Natural killer cell (primary cell): ENCODE measurements at regions not wholly inside any gene's neighbourhood (a gene's known extent, or its start where the extent isn't known, plus 50 kb on each side); places are given as distances from the start of the nearest gene placed in this dataset.

Source experiments
- ATAC-seq, 3 donors: fragments of 150-1000 bp in 2 of 3; fragments of 200-7000 bp in 1 of 3; cut with Tn5 transposase; 1 replicate in 1 of 3; 2 replicates in 2 of 3; pipeline ENCODE4 v1.10.0; 2021; ENCODE audit warnings: mild to moderate bottlenecking in 2 of 3, moderate library complexity in 2 of 3
- DNase-seq, 2 donors: peaks; one replicate each; pipeline versions ENCODE4 v3.0.0 to v3.0.0-alpha.2; 2013 to 2021; ENCODE audit warnings: mixed read lengths in 1 of 2
- H3K27ac ChIP-seq: one replicate; pipeline ENCODE4 v1.5.1; 2013; ENCODE audit warnings: mild to moderate bottlenecking, low read length
- H3K27me3 ChIP-seq: one replicate; pipeline ENCODE4 v1.6.1; 2013; ENCODE audit warnings: low read length; ENCODE audit not compliant: control insufficient read depth, insufficient read depth
- H3K36me3 ChIP-seq: one replicate; pipeline ENCODE4 v1.6.1; 2013; ENCODE audit warnings: low read length; ENCODE audit not compliant: control insufficient read depth, insufficient read depth
- H3K4me1 ChIP-seq: one replicate; pipeline ENCODE4 v1.6.1; 2013; ENCODE audit warnings: low read length; ENCODE audit not compliant: control insufficient read depth, insufficient read depth
- H3K4me3 ChIP-seq: one replicate; pipeline ENCODE4 v1.5.1; 2013; ENCODE audit warnings: low read length
- H3K9me3 ChIP-seq: one replicate; pipeline ENCODE4 v1.6.1; 2013; ENCODE audit warnings: low read length; ENCODE audit not compliant: control insufficient read depth, insufficient read depth
- H3K27ac Mint-ChIP-seq, 2 donors: one replicate each; pipeline ENCODE4 v1.8.0; 2022; ENCODE audit warnings: mild to moderate bottlenecking in 2 of 2, mixed read lengths in 2 of 2, moderate library complexity in 1 of 2
- H3K27me3 Mint-ChIP-seq, 2 donors: one replicate each; pipeline ENCODE4 v1.8.0; 2022; ENCODE audit warnings: low read depth in 2 of 2, mixed read lengths in 2 of 2
- H3K36me3 Mint-ChIP-seq: one replicate; pipeline ENCODE4 v1.8.0; 2022; ENCODE audit warnings: mixed read lengths
- H3K4me1 Mint-ChIP-seq, 2 donors: one replicate each; pipeline ENCODE4 v1.8.0; 2022; ENCODE audit warnings: mixed read lengths in 2 of 2
- H3K4me3 Mint-ChIP-seq: one replicate; pipeline ENCODE4 v1.8.0; 2022; ENCODE audit warnings: mild to moderate bottlenecking, moderate library complexity, mixed read lengths
- H3K9me3 Mint-ChIP-seq, 2 donors: one replicate each; pipeline ENCODE4 v1.8.0; 2022; ENCODE audit warnings: mixed read lengths in 2 of 2
- WGBS: methylation state at CpG from one replicate; pipeline ENCODE4 v1.1.7; 2013; ENCODE audit warnings: missing lambda C conversion rate; ENCODE audit not compliant: insufficient coverage; 5-methylcytosine and 5-hydroxymethylcytosine counted together
- intact Hi-C: fragments of 100-400 bp; cut with micrococcal nuclease; formaldehyde crosslinking; loops from one replicate; pipeline ENCODE4 v1.14.2; 2022
- TF ChIP-seq, protein P1 (sequence below): fragments of 200-600 bp; IDR thresholded peaks from one replicate; pipeline ENCODE4 v1.8.0; 2022; ENCODE audit warnings: antibody characterized with exemption

DNA sequence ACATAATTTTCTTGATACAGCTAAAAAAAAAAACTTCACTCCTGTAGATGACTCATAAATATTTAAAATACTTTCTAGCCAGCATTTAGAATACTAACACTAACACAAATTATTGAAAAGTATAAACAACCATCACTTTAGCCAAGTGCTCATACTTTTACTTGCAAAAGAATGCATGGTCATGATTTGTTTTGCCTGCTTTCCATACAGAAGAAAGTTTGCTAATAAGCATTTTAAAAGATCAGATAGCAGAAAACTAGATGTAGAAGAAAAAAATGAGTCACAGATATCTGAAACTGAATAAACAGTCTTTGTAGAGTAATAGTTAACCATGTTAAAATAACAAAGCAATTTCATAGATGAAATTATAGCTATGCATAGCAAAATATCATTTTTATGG is 2280.4 kb upstream of the PCDH20 start:
- ATAC-seq, result no peak
- Histone ChIP-seq H3K36me3 (no peaks in the 10 kb centered on the region), H3K4me1 (no peaks in the 10 kb centered on the region), H3K4me3 (no peak overlapping the region), H3K27me3 (no peaks in the 10 kb centered on the region), H3K9me3 (peaks cover 21% of the 10 kb centered on the region), H3K27ac (no peak overlapping the region)
- no peak overlapping the region for H3K4me3 Mint-ChIP-seq
- no peak overlapping the region for H3K27ac Mint-ChIP-seq
- intact Hi-C loops, result no loop called here
- DNase-seq, result no peak
- H3K27me3 Mint-ChIP-seq, result no peaks in the 10 kb centered on the region
- no peaks in the 10 kb centered on the region for H3K4me1 Mint-ChIP-seq
- H3K36me3 Mint-ChIP-seq, result peaks cover 6% of the 10 kb centered on the region
- H3K9me3 Mint-ChIP-seq, result peaks cover 12 to 16% of the 10 kb centered on the region in 2 donors
- TF ChIP-seq, protein P1, sequence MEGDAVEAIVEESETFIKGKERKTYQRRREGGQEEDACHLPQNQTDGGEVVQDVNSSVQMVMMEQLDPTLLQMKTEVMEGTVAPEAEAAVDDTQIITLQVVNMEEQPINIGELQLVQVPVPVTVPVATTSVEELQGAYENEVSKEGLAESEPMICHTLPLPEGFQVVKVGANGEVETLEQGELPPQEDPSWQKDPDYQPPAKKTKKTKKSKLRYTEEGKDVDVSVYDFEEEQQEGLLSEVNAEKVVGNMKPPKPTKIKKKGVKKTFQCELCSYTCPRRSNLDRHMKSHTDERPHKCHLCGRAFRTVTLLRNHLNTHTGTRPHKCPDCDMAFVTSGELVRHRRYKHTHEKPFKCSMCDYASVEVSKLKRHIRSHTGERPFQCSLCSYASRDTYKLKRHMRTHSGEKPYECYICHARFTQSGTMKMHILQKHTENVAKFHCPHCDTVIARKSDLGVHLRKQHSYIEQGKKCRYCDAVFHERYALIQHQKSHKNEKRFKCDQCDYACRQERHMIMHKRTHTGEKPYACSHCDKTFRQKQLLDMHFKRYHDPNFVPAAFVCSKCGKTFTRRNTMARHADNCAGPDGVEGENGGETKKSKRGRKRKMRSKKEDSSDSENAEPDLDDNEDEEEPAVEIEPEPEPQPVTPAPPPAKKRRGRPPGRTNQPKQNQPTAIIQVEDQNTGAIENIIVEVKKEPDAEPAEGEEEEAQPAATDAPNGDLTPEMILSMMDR, result no peak

DNA sequence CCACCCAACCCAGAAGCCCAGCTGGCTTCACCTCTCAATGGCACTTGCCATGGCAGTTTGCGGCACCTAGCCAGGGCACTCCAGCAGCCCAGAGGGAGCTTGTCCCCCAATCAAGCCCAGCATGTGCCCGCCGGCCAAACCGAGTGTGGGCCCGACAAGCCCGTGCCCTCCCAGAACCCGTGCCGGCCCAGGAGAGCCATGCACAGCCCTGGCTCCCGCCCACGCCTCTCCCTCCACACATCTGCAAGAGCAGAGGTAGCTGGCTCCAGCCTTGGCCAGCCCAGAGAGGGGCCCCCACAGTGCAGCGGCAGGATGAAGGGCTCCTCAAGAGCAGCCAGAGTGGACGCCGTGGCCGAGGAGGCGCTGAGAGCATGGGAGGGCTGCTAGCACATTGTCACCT is 2278.0 kb upstream of the PCDH20 start:
- peaks cover 8% of the 10 kb centered on the region for H3K9me3 ChIP-seq
- no peaks in the 10 kb centered on the region for H3K4me1 ChIP-seq
- Mint-ChIP-seq H3K27ac (no peak overlapping the region), H3K27me3 (no peaks in the 10 kb centered on the region), H3K4me3 (no peak overlapping the region), H3K4me1 (no peaks in the 10 kb centered on the region), H3K36me3 (no peaks in the 10 kb centered on the region), H3K9me3 (peaks cover 11 to 14% of the 10 kb centered on the region in 2 donors)
- no peak overlapping the region for H3K27ac ChIP-seq
- TF ChIP-seq, protein P1, result no peak
- ATAC-seq (no peak), DNase-seq (no peak)
- H3K4me3 ChIP-seq, result no peak overlapping the region
- WGBS, result 88% methylated on average over 15 of the region's 15 CpGs
- intact Hi-C loops, result no loop called here
- no peaks in the 10 kb centered on the region for H3K27me3 ChIP-seq
- H3K36me3 ChIP-seq, result no peaks in the 10 kb centered on the region

DNA sequence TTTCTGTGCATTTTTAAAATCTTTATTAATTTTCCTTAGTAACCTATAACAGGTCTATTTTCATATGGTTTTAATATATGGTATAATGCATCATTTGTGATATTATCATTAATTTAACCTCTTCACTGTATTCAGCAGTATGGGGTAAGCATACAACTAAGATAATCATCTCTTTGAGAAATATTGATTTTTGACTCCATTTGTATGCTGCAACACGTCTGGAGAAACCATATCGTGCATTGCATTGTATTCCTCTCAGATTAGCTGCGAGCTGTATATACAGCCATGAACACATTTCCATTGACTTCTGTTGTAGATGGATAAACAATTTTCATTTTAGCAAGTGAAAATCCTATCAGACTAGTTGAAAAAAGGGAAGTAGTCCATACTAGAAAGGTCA is 2275.8 kb upstream of the PCDH20 start:
- 82% methylated on average over 3 of the region's 3 CpGs for WGBS
- no peak for DNase-seq
- Mint-ChIP-seq H3K36me3 (no peaks in the 10 kb centered on the region), H3K4me1 (no peaks in the 10 kb centered on the region), H3K9me3 (peaks cover 14 to 18% of the 10 kb centered on the region in 2 donors), H3K27ac (no peak overlapping the region), H3K4me3 (no peak overlapping the region), H3K27me3 (no peaks in the 10 kb centered on the region)
- no peaks in the 10 kb centered on the region for H3K36me3 ChIP-seq
- intact Hi-C loops, result no loop called here
- H3K27me3 ChIP-seq, result no peaks in the 10 kb centered on the region
- H3K4me3 ChIP-seq, result no peak overlapping the region
- ATAC-seq, result no peak
- TF ChIP-seq, protein P1, result no peak
- H3K27ac ChIP-seq, result no peak overlapping the region
- H3K9me3 ChIP-seq, result peaks cover 6% of the 10 kb centered on the region
- no peaks in the 10 kb centered on the region for H3K4me1 ChIP-seq

DNA sequence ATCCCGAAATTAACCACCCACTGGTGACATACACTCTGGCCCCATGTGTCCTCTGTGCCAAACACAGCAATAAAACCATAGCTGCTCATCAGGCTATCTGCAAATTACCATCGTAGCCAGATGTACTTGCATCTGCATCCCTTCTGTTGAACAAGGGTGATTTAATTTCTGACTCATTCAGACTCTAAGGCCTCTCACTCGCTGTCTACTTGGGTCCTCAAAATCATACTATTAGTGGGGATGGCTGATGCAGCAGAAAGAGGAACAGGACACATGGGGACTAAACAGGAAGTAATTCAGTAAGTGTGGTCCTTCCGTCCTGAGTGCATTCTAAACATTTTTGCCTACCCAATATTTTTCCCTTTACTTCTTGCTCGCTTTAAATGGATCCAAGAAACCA is 2275.0 kb upstream of the PCDH20 start:
- ATAC-seq, result no peak
- Histone ChIP-seq H3K27me3 (no peaks in the 10 kb centered on the region), H3K27ac (no peak overlapping the region), H3K4me1 (no peaks in the 10 kb centered on the region), H3K9me3 (peaks cover 6% of the 10 kb centered on the region), H3K36me3 (no peaks in the 10 kb centered on the region), H3K4me3 (no peak overlapping the region)
- TF ChIP-seq, protein P1, result no peak
- H3K9me3 Mint-ChIP-seq, result peaks cover 17 to 18% of the 10 kb centered on the region in 2 donors
- no peaks in the 10 kb centered on the region for H3K36me3 Mint-ChIP-seq
- intact Hi-C loops, result no loop called here
- 70% methylated on average over 5 of the region's 5 CpGs for WGBS
- no peaks in the 10 kb centered on the region for H3K27me3 Mint-ChIP-seq
- no peak overlapping the region for H3K27ac Mint-ChIP-seq
- DNase-seq, result no peak
- no peak overlapping the region for H3K4me3 Mint-ChIP-seq
- no peaks in the 10 kb centered on the region for H3K4me1 Mint-ChIP-seq
